HG03039 (cell line): ENCODE measurements at regions not wholly inside any gene's neighbourhood (a gene's known extent, or its start where the extent isn't known, plus 50 kb on each side); places are given as distances from the start of the nearest gene placed in this dataset.
"Not testable (repeated sequence)": the region's sequence is repeated elsewhere in the genome, so short reads cannot be mapped to it uniquely, and the experiment has no call there.

Source experiments
- ATAC-seq: cut with Tn5 transposase; IDR thresholded peaks from one replicate; pipeline ENCODE4 v1.9.1; 2021; ENCODE audit warnings: mild to moderate bottlenecking, moderate library complexity; ENCODE audit not compliant: unreplicated experiment

- ATAC-seq = no peak
These were observed 58.8 kb downstream of the UQCRFS1 start for GRCh38 chr19:29154163-29154562.

- ATAC-seq = no peak
These were observed 67.2 kb downstream of the UQCRFS1 start for GRCh38 chr19:29145756-29146155.

GRCh38 chr19:29143183-29143582, 69.8 kb downstream of the UQCRFS1 start:
- no peak for ATAC-seq

- no peak for ATAC-seq
These were observed 73.7 kb downstream of the UQCRFS1 start for GRCh38 chr19:29139227-29139626.

GRCh38 chr19:29138206-29138605, 74.7 kb downstream of the UQCRFS1 start:
- not testable (repeated sequence) for ATAC-seq

GRCh38 chr19:29131456-29131855, 81.5 kb downstream of the UQCRFS1 start:
- no peak for ATAC-seq

- ATAC-seq = no peak
These were observed 83.8 kb downstream of the UQCRFS1 start for GRCh38 chr19:29129148-29129547.

GRCh38 chr19:29128203-29128602, 84.7 kb downstream of the UQCRFS1 start:
- no peak for ATAC-seq

GRCh38 chr19:29122185-29122584, 90.8 kb downstream of the UQCRFS1 start:
- no peak for ATAC-seq

- ATAC-seq = no peak
These were observed 91.3 kb downstream of the UQCRFS1 start for GRCh38 chr19:29121684-29122083.

- no peak for ATAC-seq
These were observed 92.5 kb downstream of the UQCRFS1 start for GRCh38 chr19:29120466-29120865.

GRCh38 chr19:29119590-29119989, 93.4 kb downstream of the UQCRFS1 start:
- ATAC-seq = no peak

GRCh38 chr19:29118389-29118788, 94.6 kb downstream of the UQCRFS1 start:
- no peak for ATAC-seq

GRCh38 chr19:29117926-29118325, 95.0 kb downstream of the UQCRFS1 start:
- no peak for ATAC-seq

- ATAC-seq = no peak
These were observed 97.8 kb downstream of the UQCRFS1 start for GRCh38 chr19:29115181-29115580.

GRCh38 chr19:29113838-29114237, 99.1 kb downstream of the UQCRFS1 start:
- no peak for ATAC-seq

- no peak for ATAC-seq
These were observed 101.4 kb downstream of the UQCRFS1 start for GRCh38 chr19:29111576-29111975.

GRCh38 chr19:29107831-29108230, 105.1 kb downstream of the UQCRFS1 start:
- no peak for ATAC-seq

- no peak for ATAC-seq
These were observed 106.5 kb downstream of the UQCRFS1 start for GRCh38 chr19:29106346-29106885.

GRCh38 chr19:29105629-29106292, 107.2 kb downstream of the UQCRFS1 start:
- ATAC-seq = no peak

GRCh38 chr19:29104605-29105241, 108.2 kb downstream of the UQCRFS1 start:
- no peak for ATAC-seq

GRCh38 chr19:29098863-29099481, 114.0 kb downstream of the UQCRFS1 start:
- ATAC-seq = no peak
